ENCODE measurements at regions not wholly inside any gene's neighbourhood (a gene's known extent, or its start where the extent isn't known, plus 50 kb on each side); places are given as distances from the start of the nearest gene placed in this dataset.

DNA sequence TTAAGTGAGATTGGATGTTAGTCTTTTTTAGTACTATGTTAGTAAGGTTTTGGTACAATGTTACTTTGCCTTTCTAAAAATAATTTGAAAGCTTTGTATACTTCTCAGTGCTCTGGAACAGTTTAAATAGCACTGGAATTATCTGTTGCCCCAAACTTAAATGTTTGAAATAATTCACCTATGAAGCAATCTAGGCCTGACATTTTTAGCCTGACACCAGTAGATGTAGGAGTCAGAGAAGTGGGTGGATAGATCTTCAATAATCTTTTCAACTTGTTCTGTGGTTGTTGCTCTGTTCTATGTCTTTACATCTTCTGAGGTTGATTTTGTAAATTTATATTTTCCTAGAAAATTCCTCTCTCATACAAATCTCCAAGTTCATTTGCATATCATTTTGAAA is 103.1 kb upstream of the ADGRF1 start:
- H3K36me3 Mint-ChIP-seq, result peaks cover 2% of the 10 kb centered on the region

DNA sequence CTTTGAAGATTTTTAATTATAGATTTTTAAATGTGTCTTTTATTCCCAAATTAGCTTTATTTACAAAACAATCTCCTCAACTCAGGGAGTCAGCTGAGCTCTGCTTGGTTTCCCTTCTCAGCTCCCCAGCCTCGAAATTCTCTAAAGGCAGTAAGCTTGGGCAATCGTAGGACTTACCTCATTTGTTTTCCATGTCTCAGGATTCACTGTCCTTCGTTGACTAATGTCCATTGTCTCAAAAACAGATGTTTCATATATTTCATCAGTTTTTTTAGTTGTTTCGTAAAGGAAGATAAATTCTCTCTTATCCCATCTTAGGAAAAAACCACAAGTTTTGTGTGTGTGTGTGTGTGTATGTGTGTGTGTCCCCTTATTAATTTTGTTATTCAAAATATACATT is 102.2 kb upstream of the ADGRF1 start:
- Mint-ChIP-seq H3K36me3 (peaks cover 2% of the 10 kb centered on the region), H3K9me3 (peaks cover 9% of the 10 kb centered on the region), H3K27me3 (ENCODE audit: low read depth) (no peaks in the 10 kb centered on the region), H3K4me1 (peaks cover 21% of the 10 kb centered on the region), H3K4me3 (no peak overlapping the region), H3K27ac (no peak overlapping the region)
- no peak for DNase-seq (ENCODE audit: low spot score in 2 of 2, unreplicated experiment in 2 of 2)
- TF ChIP-seq, protein P1, sequence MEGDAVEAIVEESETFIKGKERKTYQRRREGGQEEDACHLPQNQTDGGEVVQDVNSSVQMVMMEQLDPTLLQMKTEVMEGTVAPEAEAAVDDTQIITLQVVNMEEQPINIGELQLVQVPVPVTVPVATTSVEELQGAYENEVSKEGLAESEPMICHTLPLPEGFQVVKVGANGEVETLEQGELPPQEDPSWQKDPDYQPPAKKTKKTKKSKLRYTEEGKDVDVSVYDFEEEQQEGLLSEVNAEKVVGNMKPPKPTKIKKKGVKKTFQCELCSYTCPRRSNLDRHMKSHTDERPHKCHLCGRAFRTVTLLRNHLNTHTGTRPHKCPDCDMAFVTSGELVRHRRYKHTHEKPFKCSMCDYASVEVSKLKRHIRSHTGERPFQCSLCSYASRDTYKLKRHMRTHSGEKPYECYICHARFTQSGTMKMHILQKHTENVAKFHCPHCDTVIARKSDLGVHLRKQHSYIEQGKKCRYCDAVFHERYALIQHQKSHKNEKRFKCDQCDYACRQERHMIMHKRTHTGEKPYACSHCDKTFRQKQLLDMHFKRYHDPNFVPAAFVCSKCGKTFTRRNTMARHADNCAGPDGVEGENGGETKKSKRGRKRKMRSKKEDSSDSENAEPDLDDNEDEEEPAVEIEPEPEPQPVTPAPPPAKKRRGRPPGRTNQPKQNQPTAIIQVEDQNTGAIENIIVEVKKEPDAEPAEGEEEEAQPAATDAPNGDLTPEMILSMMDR (IDR thresholded peaks at IDR 0.05; ENCODE audit: unreplicated experiment), result no peak

More for the DNA sequence above, 103.1 kb upstream of the ADGRF1 start:
- TF ChIP-seq, protein P1 (IDR thresholded peaks at IDR 0.05; ENCODE audit: unreplicated experiment), result no peak
- Mint-ChIP-seq H3K27me3 (ENCODE audit: low read depth) (no peaks in the 10 kb centered on the region), H3K4me3 (no peak overlapping the region), H3K9me3 (peaks cover 9% of the 10 kb centered on the region), H3K27ac (no peak overlapping the region), H3K4me1 (peaks cover 21% of the 10 kb centered on the region)
- DNase-seq (ENCODE audit: low spot score in 2 of 2, unreplicated experiment in 2 of 2), result no peak

DNA sequence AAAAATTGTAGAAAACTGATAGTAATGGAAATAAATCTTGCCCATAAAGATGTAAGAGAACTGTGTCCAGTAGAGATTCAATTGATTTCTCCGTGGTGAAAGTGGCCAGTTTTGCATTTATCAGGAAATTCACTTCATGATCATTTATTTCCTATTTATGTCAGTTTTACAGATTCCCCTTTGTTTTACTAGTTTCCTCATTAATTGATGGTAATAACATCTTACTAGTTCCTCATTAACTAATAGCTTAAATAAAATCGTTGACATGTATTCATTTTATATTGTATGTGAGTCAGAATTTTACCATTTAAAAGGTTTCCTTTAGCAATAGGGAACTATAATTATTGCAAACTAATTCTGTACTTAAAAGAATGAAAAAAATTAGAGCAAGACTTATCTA is 99.8 kb upstream of the ADGRF1 start:
- Mint-ChIP-seq H3K4me3 (no peak overlapping the region), H3K4me1 (peaks cover 16% of the 10 kb centered on the region), H3K9me3 (peaks cover 9% of the 10 kb centered on the region), H3K27ac (no peak overlapping the region), H3K36me3 (peaks cover 2% of the 10 kb centered on the region), H3K27me3 (ENCODE audit: low read depth) (no peaks in the 10 kb centered on the region)
- no peak for DNase-seq (ENCODE audit: low spot score in 2 of 2, unreplicated experiment in 2 of 2)
- TF ChIP-seq, protein P1 (IDR thresholded peaks at IDR 0.05; ENCODE audit: unreplicated experiment), result no peak

DNA sequence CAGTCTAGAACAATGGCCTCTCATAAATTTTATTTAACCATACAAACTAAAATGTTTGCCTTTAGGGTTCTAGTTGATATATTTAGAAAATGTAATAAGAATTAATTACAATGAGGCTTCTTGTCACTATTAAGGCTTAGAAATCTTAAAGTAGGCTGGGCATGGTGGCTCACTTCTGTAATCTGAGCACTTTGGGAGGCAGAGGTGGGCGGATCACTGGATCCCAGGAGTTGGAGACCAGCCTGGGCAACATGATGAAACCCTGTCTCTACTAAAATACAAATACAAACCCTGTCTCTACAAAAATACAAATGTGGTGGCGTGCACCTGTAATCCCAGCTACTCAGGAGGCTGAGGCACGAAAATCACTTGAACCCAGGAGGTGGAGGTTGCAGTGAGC is 99.0 kb upstream of the ADGRF1 start:
- H3K4me1 Mint-ChIP-seq, result peaks cover 13% of the 10 kb centered on the region
- H3K9me3 Mint-ChIP-seq, result peaks cover 9% of the 10 kb centered on the region
- TF ChIP-seq, protein P1 (IDR thresholded peaks at IDR 0.05; ENCODE audit: unreplicated experiment), result no peak
- no peak for DNase-seq (ENCODE audit: low spot score in 2 of 2, unreplicated experiment in 2 of 2)
- no peak overlapping the region for H3K27ac Mint-ChIP-seq
- no peaks in the 10 kb centered on the region for H3K27me3 Mint-ChIP-seq (ENCODE audit: low read depth)
- H3K36me3 Mint-ChIP-seq, result peaks cover 2% of the 10 kb centered on the region
- no peak overlapping the region for H3K4me3 Mint-ChIP-seq

DNA sequence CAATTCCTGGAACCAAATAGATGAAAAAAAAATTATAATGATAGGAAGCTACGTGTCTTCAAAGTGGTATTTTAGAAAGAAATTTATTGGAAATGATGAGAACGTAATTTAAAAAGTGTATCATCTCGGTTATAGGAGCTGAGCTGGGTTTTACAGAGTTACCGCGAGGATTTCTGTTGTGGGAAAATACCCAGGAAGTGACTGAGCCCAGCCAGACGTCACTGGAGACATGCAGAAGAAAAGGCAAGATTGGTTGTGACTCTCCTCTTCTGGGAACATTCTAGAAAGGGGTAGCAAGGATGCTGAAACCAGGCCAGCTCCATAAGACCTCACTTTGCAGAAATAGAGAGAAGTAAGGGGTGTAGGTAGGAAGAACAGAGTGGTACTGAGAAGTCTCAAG is 95.9 kb upstream of the ADGRF1 start:
- Mint-ChIP-seq H3K36me3 (no peaks in the 10 kb centered on the region), H3K27me3 (ENCODE audit: low read depth) (no peaks in the 10 kb centered on the region), H3K27ac (peak overlapping the region; percentile 31), H3K4me3 (no peak overlapping the region), H3K9me3 (peaks cover 9% of the 10 kb centered on the region), H3K4me1 (peaks cover 32% of the 10 kb centered on the region)
- TF ChIP-seq, protein P1 (IDR thresholded peaks at IDR 0.05; ENCODE audit: unreplicated experiment), result no peak
- DNase-seq (ENCODE audit: low spot score in 2 of 2, unreplicated experiment in 2 of 2), result no peak

DNA sequence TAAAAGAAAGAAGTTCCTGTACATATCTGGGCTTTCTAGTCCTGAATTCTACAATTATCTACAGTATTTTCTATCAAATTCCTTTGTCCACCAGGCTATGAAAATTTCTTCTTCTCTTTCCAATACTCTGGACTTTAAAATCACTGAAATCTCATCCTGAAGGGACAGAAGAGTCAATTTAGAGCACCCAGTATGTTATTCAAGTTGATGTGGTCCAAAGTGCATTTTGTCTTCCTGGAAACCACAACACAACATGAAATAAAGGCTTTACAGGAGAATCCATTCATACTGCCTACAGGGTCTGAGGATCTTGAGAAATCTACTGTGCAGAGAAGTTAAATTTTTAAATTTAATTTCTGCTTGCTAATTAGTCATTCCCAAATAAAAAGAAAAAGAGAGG is 94.9 kb upstream of the ADGRF1 start:
- peaks cover 38% of the 10 kb centered on the region for H3K4me1 Mint-ChIP-seq
- H3K4me3 Mint-ChIP-seq, result no peak overlapping the region
- H3K27ac Mint-ChIP-seq, result no peak overlapping the region
- H3K36me3 Mint-ChIP-seq, result no peaks in the 10 kb centered on the region
- no peaks in the 10 kb centered on the region for H3K9me3 Mint-ChIP-seq
- no peak for DNase-seq (ENCODE audit: low spot score in 2 of 2, unreplicated experiment in 2 of 2)
- H3K27me3 Mint-ChIP-seq (ENCODE audit: low read depth), result no peaks in the 10 kb centered on the region
- TF ChIP-seq, protein P1 (IDR thresholded peaks at IDR 0.05; ENCODE audit: unreplicated experiment), result no peak

All from mesothelial cell of epicardium (in vitro differentiated cells).